HG02852 (cell line): ENCODE measurements at regions not wholly inside any gene's neighbourhood (a gene's known extent, or its start where the extent isn't known, plus 50 kb on each side); places are given as distances from the start of the nearest gene placed in this dataset.

ENCODE experiments used
- ATAC-seq: cut with Tn5 transposase; IDR thresholded peaks from one replicate; pipeline ENCODE4 v1.9.1; 2021; ENCODE audit warnings: mild to moderate bottlenecking, moderate library complexity; ENCODE audit not compliant: unreplicated experiment

DNA sequence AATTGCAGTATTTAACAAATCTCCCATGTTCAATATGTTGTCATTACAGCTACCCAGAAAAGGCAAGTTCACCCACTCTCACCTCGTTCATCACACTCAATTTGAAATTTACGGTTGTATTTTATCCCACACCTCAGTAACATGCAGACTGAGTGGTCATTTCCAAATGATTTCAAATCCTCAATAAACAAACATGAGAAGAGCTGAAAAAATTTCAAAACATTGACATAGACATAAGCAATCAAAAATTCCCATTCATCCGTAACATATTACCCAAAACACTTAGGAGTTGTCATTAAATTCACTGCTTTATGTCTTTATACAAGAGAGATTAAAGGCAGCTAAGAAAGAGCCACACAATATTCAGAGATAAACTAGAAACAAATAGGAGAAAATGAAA is 61.7 kb upstream of the NEBL start:
- no peak for ATAC-seq

GRCh38 chr10:20958225-20958624 is 61.1 kb upstream of the NEBL start:
- no peak for ATAC-seq

DNA sequence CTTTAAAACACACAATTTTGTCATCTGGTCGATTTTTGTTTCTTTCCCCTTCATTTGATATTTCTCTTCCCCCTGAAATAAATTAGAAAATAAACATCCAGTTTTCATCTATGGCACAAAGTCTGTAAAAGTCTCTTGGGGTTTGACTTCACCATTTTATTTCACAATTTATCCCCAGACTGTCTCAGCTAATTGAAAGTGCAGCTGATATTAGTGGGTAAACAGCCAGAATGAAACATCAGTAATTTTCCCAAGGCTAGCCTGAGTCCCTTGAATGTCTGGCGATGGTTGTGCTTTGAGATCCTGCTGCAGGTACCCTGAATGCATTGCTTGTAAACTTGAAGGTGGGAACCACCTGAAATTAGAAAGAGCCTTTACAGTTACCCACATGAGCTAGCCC is 60.6 kb upstream of the NEBL start:
- no peak for ATAC-seq

DNA sequence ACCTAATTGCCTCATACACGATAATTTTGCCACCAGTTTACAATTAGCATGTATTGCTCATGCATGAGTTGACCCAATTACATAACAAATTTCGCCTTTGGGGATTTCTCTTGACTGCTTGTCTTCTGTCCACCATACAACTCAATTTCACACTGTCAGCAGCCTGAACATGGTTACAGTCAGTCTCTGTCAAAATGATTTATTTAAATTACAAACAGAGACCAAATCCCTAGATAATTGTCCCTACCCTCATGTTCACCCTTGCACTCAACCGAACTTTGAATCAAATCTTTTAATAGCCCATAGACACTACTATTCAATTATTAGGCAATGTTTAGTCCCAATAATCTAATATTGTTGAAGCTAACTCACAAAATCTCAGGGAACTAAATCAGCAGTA is 59.7 kb upstream of the NEBL start:
- no peak for ATAC-seq

GRCh38 chr10:20955355-20955893 is 58.3 kb upstream of the NEBL start:
- ATAC-seq = no peak

DNA sequence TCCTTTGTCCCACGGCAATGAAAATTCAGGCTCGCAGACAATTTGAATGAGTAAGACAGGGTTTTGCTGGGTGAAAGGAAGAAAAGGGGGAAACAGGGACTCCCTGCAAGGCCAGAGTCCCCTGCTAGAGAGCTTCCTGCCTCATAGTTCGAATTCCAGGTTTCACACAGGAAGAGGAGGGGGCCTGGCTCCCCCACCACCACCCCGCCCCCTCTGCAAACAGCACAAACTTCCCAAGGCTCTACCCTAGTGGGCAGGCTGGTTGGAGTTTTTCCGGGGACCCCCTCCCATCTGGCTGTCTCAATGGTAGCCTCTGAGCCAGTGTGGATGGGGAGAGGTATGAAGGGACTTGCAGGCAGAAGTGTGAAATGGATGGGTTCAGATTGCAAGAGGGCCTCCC is 57.4 kb upstream of the NEBL start:
- no peak for ATAC-seq

GRCh38 chr10:20953120-20953519 is 56.0 kb upstream of the NEBL start:
- ATAC-seq = no peak

GRCh38 chr10:20949967-20950366 is 52.9 kb upstream of the NEBL start:
- no peak for ATAC-seq

DNA sequence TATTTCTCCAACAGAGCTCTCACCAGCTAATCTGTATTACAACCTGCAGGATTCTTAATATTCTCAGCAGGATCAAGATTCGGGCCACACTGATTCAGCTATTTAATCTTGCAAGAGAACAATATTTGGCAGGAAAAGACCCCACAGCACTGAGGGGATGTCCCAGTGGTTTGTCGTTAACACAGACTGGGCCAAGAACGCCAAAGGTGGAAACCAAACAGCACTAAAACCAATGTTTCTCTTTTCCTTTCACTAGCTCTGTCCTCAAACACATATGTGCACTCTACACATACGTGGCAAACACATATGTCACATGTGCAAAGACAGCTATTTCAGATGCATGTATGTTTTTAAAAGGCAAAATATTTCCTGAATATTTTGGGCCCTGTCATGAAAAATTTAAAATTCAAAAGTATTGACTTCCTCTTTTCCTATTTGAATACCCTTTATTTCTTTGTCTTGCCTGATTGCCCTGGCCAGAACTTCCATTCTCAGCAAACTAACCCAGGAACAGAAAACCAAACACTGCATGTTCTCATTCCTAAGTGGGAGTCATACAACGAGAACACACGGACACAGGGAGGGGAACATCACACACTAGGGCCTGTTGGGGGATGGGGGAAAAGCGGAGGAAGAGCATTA is 51.7 kb upstream of the NEBL start:
- peak; percentile 68 for ATAC-seq
